ENCODE measurements at regions not wholly inside any gene's neighbourhood (a gene's known extent, or its start where the extent isn't known, plus 50 kb on each side); places are given as distances from the start of the nearest gene placed in this dataset.
"Not testable (repeated sequence)": the region's sequence is repeated elsewhere in the genome, so short reads cannot be mapped to it uniquely, and the experiment has no call there.

DNA sequence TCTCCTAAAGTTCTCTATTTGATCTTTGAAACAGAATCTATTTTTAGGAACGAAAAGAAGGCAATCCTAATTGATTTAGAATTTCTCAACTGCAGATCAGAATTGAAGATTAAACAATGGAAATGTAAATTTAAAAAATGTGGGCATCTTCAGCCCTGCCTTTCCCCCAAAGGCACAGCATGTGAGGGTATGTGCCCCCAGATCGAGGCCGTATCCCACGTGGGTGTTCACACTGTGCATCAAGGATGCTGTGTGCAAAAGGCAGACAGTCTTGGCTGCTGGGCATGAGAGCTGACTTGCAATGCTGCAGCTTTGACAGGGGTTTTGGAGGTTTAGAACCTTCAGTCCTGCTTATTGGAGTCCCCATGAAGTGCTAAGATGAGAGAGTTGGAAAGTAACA lies 346.3 kb downstream of the VRK1 start:
- Mint-ChIP-seq H3K36me3 (ENCODE audit: low read depth, unreplicated experiment) (no peaks in the 10 kb centered on the region), H3K4me1 (ENCODE audit: low read depth, unreplicated experiment) (no peaks in the 10 kb centered on the region), H3K27ac (ENCODE audit: unreplicated experiment) (no peak overlapping the region), H3K9me3 (ENCODE audit: unreplicated experiment) (no peaks in the 10 kb centered on the region), H3K4me3 (ENCODE audit: unreplicated experiment) (no peak overlapping the region), H3K27me3 (ENCODE audit: low read depth, unreplicated experiment) (peaks cover 3% of the 10 kb centered on the region)
- Histone ChIP-seq H3K9ac (ENCODE audit: low read length) (no peak overlapping the region), H3K27me3 (ENCODE audit: insufficient read depth, low read length) (no peaks in the 10 kb centered on the region), H2AFZ (ENCODE audit: low read depth, low read length) (no peak overlapping the region), H3K79me2 (ENCODE audit: insufficient read depth, low read length) (no peaks in the 10 kb centered on the region), H4K20me1 (ENCODE audit: insufficient read depth, low read length) (no peaks in the 10 kb centered on the region), H3K4me1 (ENCODE audit: insufficient read depth, low read length) (no peaks in the 10 kb centered on the region), H3K4me3 (ENCODE audit: insufficient read depth, low read depth, low read length) (no peak overlapping the region), H3K27ac (ENCODE audit: low read depth, low read length) (no peak overlapping the region), H3K36me3 (ENCODE audit: insufficient read depth, low read length) (no peaks in the 10 kb centered on the region), H3K9me3 (ENCODE audit: insufficient read depth, low read depth, low read length) (no peaks in the 10 kb centered on the region), H3K4me2 (ENCODE audit: low read length) (no peak overlapping the region)
- TF ChIP-seq, protein P1, sequence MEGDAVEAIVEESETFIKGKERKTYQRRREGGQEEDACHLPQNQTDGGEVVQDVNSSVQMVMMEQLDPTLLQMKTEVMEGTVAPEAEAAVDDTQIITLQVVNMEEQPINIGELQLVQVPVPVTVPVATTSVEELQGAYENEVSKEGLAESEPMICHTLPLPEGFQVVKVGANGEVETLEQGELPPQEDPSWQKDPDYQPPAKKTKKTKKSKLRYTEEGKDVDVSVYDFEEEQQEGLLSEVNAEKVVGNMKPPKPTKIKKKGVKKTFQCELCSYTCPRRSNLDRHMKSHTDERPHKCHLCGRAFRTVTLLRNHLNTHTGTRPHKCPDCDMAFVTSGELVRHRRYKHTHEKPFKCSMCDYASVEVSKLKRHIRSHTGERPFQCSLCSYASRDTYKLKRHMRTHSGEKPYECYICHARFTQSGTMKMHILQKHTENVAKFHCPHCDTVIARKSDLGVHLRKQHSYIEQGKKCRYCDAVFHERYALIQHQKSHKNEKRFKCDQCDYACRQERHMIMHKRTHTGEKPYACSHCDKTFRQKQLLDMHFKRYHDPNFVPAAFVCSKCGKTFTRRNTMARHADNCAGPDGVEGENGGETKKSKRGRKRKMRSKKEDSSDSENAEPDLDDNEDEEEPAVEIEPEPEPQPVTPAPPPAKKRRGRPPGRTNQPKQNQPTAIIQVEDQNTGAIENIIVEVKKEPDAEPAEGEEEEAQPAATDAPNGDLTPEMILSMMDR (IDR thresholded peaks at IDR 0.05; ENCODE audit: insufficient read depth, low read depth, low read length) = no peak
- no peak for TF ChIP-seq EZH2 (IDR thresholded peaks at IDR 0.05; ENCODE audit: insufficient read depth, low read length)
- FAIRE-seq (no peak), DNase-seq (ENCODE audit: low read depth) (no peak)

DNA sequence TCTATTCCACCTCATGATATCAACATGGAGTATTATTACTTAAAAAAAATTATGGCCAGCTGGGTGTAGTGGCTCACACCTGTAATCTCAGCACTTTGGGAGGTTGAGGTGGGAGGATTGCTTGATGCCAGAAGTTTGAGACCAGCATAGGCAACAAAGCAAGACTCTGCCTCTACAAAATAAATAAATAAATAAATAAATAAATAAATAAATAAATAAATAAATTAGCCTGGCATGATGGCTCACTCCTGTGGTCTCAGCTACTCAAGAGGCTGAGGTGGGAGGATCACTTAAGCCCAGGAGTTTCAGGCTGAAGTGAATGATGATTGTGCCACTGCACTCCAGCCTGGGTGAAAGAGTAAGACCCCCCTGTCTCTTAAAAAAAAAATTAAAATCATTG lies 350.8 kb downstream of the VRK1 start:
- DNase-seq (ENCODE audit: low read depth); H3K4me1 ChIP-seq (ENCODE audit: insufficient read depth, low read length); H3K27ac ChIP-seq (ENCODE audit: low read depth, low read length); H3K4me1 Mint-ChIP-seq (ENCODE audit: low read depth, unreplicated experiment); H3K27me3 Mint-ChIP-seq (ENCODE audit: low read depth, unreplicated experiment); H3K79me2 ChIP-seq (ENCODE audit: insufficient read depth, low read length); H3K27me3 ChIP-seq (ENCODE audit: insufficient read depth, low read length); H3K9me3 ChIP-seq (ENCODE audit: insufficient read depth, low read depth, low read length); H3K4me3 Mint-ChIP-seq (ENCODE audit: unreplicated experiment); FAIRE-seq; H3K36me3 ChIP-seq (ENCODE audit: insufficient read depth, low read length); H3K36me3 Mint-ChIP-seq (ENCODE audit: low read depth, unreplicated experiment); H3K27ac Mint-ChIP-seq (ENCODE audit: unreplicated experiment); H2AFZ ChIP-seq (ENCODE audit: low read depth, low read length); H3K4me2 ChIP-seq (ENCODE audit: low read length); H3K9me3 Mint-ChIP-seq (ENCODE audit: unreplicated experiment); H3K9ac ChIP-seq (ENCODE audit: low read length); H3K4me3 ChIP-seq (ENCODE audit: insufficient read depth, low read depth, low read length); H4K20me1 ChIP-seq (ENCODE audit: insufficient read depth, low read length): not testable (repeated sequence)

DNA sequence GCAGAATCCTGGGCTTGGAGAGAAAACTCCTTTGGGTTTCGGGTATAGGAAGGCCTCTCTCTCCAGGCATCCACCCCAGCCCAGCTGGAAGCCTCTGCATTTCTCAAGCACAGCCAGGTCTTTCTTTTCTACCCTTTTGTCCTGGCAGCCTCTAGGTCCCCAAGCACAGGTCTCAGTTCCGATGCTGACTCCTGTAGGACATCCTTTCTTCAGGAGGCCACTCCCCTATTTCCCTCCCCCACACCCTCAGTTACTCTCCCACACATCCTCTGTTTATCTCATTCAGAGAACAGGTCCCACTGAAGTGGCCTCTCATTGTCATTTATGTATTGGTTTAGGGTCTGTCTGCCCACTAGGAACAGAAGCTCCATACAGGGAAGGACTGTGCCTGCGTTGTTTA lies 352.6 kb downstream of the VRK1 start:
- Histone ChIP-seq H2AFZ (ENCODE audit: low read depth, low read length) (no peak overlapping the region), H3K27ac (ENCODE audit: low read depth, low read length) (no peak overlapping the region)
- no peak for FAIRE-seq

More for the DNA sequence above, 352.6 kb downstream of the VRK1 start:
- no peak for DNase-seq (ENCODE audit: low read depth)
- Mint-ChIP-seq H3K9me3 (ENCODE audit: unreplicated experiment) (peaks cover 2% of the 10 kb centered on the region), H3K4me1 (ENCODE audit: low read depth, unreplicated experiment) (no peaks in the 10 kb centered on the region), H3K27me3 (ENCODE audit: low read depth, unreplicated experiment) (peaks cover 15% of the 10 kb centered on the region), H3K27ac (ENCODE audit: unreplicated experiment) (no peak overlapping the region), H3K36me3 (ENCODE audit: low read depth, unreplicated experiment) (no peaks in the 10 kb centered on the region), H3K4me3 (ENCODE audit: unreplicated experiment) (no peak overlapping the region)
- Histone ChIP-seq H4K20me1 (ENCODE audit: insufficient read depth, low read length) (no peaks in the 10 kb centered on the region), H3K9me3 (ENCODE audit: insufficient read depth, low read depth, low read length) (no peaks in the 10 kb centered on the region), H3K4me1 (ENCODE audit: insufficient read depth, low read length) (no peaks in the 10 kb centered on the region), H3K27me3 (ENCODE audit: insufficient read depth, low read length) (no peaks in the 10 kb centered on the region), H3K79me2 (ENCODE audit: insufficient read depth, low read length) (no peaks in the 10 kb centered on the region), H3K9ac (ENCODE audit: low read length) (no peak overlapping the region), H3K4me2 (ENCODE audit: low read length) (no peak overlapping the region), H3K36me3 (ENCODE audit: insufficient read depth, low read length) (no peaks in the 10 kb centered on the region), H3K4me3 (ENCODE audit: insufficient read depth, low read depth, low read length) (no peak overlapping the region)
- TF ChIP-seq, protein P1 (IDR thresholded peaks at IDR 0.05; ENCODE audit: insufficient read depth, low read depth, low read length) = no peak
- no peak for TF ChIP-seq EZH2 (IDR thresholded peaks at IDR 0.05; ENCODE audit: insufficient read depth, low read length)

All from astrocyte (in vitro differentiated cells and primary cell).